C4-2B (cell line): ENCODE measurements at regions not wholly inside any gene's neighbourhood (a gene's known extent, or its start where the extent isn't known, plus 50 kb on each side); places are given as distances from the start of the nearest gene placed in this dataset.

Experiments used
- CTCF ChIP-seq: fragments of 450-650 bp; conservative IDR thresholded peaks from 2 replicates; pipeline ENCODE4 v1.5.1; 2017; ENCODE audit warnings: mild to moderate bottlenecking
- ZFX ChIP-seq: fragments of 450-650 bp; IDR thresholded peaks from 2 replicates; pipeline ENCODE4 v1.6.1; 2017

GRCh38 chr18:1425679-1426078, 521.0 kb downstream of the ADCYAP1 start:
- TF ChIP-seq CTCF (no peak), ZFX (no peak)
